Effector memory CD8-positive, alpha-beta T cell (primary cell): ENCODE measurements at regions not wholly inside any gene's neighbourhood (a gene's known extent, or its start where the extent isn't known, plus 50 kb on each side); places are given as distances from the start of the nearest gene placed in this dataset.

Experiments
- ATAC-seq: fragments of 150-1000 bp; cut with Tn5 transposase; replicated peaks from 2 replicates; pipeline ENCODE4 v1.10.0; 2021; ENCODE audit warnings: mild to moderate bottlenecking, moderate library complexity
- DNase-seq, 3 experiments: peaks; one replicate each; pipeline ENCODE4 v3.0.0; 2021
- H3K27ac Mint-ChIP-seq, 2 donors: one replicate each; pipeline ENCODE4 v1.8.0; 2022; ENCODE audit warnings: mild to moderate bottlenecking in 2 of 2, mixed read lengths in 2 of 2, moderate library complexity in 2 of 2
- H3K27me3 Mint-ChIP-seq, 2 donors: one replicate each; pipeline ENCODE4 v1.8.0; 2022; ENCODE audit warnings: mixed read lengths in 2 of 2
- H3K36me3 Mint-ChIP-seq: one replicate; pipeline ENCODE4 v1.8.0; 2022; ENCODE audit warnings: mild to moderate bottlenecking, moderate library complexity, mixed read lengths; ENCODE audit not compliant: insufficient read depth
- H3K4me1 Mint-ChIP-seq, 2 donors: one replicate each; pipeline ENCODE4 v1.8.0; 2022; ENCODE audit warnings: low read depth in 2 of 2, mixed read lengths in 2 of 2
- H3K4me3 Mint-ChIP-seq, 2 donors: one replicate each; pipeline ENCODE4 v1.8.0; 2022; ENCODE audit warnings: mild to moderate bottlenecking in 2 of 2, mixed read lengths in 2 of 2, moderate library complexity in 2 of 2
- H3K9me3 Mint-ChIP-seq, 2 donors: one replicate each; pipeline ENCODE4 v1.8.0; 2022; ENCODE audit warnings: mixed read lengths in 2 of 2

- no peaks in the 10 kb centered on the region for H3K36me3 Mint-ChIP-seq
- DNase-seq: no peak
- H3K4me3 Mint-ChIP-seq: no peak overlapping the region
- H3K27me3 Mint-ChIP-seq: no peaks in the 10 kb centered on the region
- peaks cover 9 to 25% of the 10 kb centered on the region in 2 donors for H3K9me3 Mint-ChIP-seq
- H3K27ac Mint-ChIP-seq: no peak overlapping the region
- no peaks in the 10 kb centered on the region for H3K4me1 Mint-ChIP-seq
- no peak for ATAC-seq
These were observed 645.1 kb downstream of the ADGRL2 start for GRCh38 chr1:82445827-82446226.

GRCh38 chr1:82445132-82445531 is 644.4 kb downstream of the ADGRL2 start:
- Mint-ChIP-seq H3K4me1 (no peaks in the 10 kb centered on the region), H3K36me3 (no peaks in the 10 kb centered on the region), H3K9me3 (peaks cover 8 to 25% of the 10 kb centered on the region in 2 donors), H3K27ac (no peak overlapping the region), H3K4me3 (no peak overlapping the region), H3K27me3 (no peaks in the 10 kb centered on the region)
- DNase-seq (no peak), ATAC-seq (no peak)

- Mint-ChIP-seq H3K9me3 (peaks cover 6 to 10% of the 10 kb centered on the region in 2 donors), H3K27me3 (no peaks in the 10 kb centered on the region), H3K36me3 (no peaks in the 10 kb centered on the region), H3K27ac (no peak overlapping the region), H3K4me3 (no peak overlapping the region), H3K4me1 (no peaks in the 10 kb centered on the region)
- no peak for DNase-seq
- no peak for ATAC-seq
These were observed 640.7 kb downstream of the ADGRL2 start for GRCh38 chr1:82441402-82441801.

DNA sequence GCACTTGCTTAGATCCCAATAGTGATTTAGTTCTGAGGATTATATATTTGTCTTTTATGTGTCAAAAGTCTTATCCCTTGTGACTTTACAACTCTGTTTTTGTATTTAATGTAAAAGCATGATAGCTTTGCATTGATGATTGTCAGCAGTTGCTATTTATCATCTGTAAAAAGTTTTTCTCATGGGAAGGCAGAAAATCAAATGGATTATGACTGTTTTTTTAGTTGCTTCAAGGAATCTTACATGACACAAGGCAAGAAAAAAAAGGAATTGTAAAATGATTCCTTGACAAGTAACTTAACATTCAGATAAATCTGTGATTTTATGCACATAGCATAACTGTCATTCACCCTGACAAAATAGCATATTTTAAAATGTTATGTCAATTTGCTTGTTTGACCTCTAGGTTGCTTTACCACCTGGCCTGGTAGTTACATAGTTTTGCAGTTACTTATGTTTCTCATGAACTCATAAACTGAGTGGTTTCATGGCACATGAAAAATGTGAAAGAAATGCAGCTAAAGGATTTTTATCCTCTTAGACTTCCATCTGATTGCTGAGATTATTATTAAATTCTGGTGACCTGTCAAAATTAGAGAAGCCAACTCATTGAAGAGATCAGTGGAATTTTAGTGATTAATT is 622.6 kb downstream of the ADGRL2 start:
- no peaks in the 10 kb centered on the region for H3K4me1 Mint-ChIP-seq
- no peaks in the 10 kb centered on the region for H3K36me3 Mint-ChIP-seq
- DNase-seq: no peak
- H3K4me3 Mint-ChIP-seq: no peak overlapping the region
- no peaks in the 10 kb centered on the region for H3K27me3 Mint-ChIP-seq
- peaks cover 12% of the 10 kb centered on the region in 2 donors for H3K9me3 Mint-ChIP-seq
- no peak for ATAC-seq
- no peak overlapping the region for H3K27ac Mint-ChIP-seq

DNA sequence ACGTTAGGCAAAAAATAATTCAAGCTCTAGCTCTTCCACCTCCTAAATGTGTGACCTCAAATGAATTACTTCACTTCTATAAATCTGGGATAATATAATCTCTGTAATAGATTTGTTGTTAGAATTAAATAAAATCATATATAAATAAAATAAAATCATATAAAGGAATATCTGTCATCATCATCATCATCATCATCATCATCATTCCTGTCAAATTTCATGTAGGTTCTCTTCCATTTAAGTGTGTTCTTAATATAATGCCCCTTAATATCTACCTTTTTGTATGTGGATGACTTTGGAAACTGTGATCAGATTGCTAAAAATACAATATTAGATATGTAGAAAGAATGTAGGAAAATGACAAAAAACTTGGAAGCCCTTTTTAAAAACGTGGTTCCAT is 621.0 kb downstream of the ADGRL2 start:
- DNase-seq (no peak), ATAC-seq (no peak)
- H3K36me3 Mint-ChIP-seq: no peaks in the 10 kb centered on the region
- H3K27me3 Mint-ChIP-seq: no peaks in the 10 kb centered on the region
- H3K4me1 Mint-ChIP-seq: no peaks in the 10 kb centered on the region
- H3K4me3 Mint-ChIP-seq: no peak overlapping the region
- H3K9me3 Mint-ChIP-seq: peaks cover 0 to 9% of the 10 kb centered on the region in 2 donors
- no peak overlapping the region for H3K27ac Mint-ChIP-seq

GRCh38 chr1:82420584-82420983 is 619.9 kb downstream of the ADGRL2 start:
- DNase-seq (no peak), ATAC-seq (no peak)
- Mint-ChIP-seq H3K4me1 (no peaks in the 10 kb centered on the region), H3K27me3 (no peaks in the 10 kb centered on the region), H3K36me3 (no peaks in the 10 kb centered on the region), H3K9me3 (peaks cover 0 to 6% of the 10 kb centered on the region in 2 donors), H3K27ac (no peak overlapping the region), H3K4me3 (no peak overlapping the region)

GRCh38 chr1:82411605-82412004 is 610.9 kb downstream of the ADGRL2 start:
- no peaks in the 10 kb centered on the region for H3K36me3 Mint-ChIP-seq

GRCh38 chr1:82405333-82405732 is 604.6 kb downstream of the ADGRL2 start:
- H3K27ac Mint-ChIP-seq: no peak overlapping the region
- no peak for ATAC-seq
- H3K4me3 Mint-ChIP-seq: no peak overlapping the region
- no peaks in the 10 kb centered on the region for H3K4me1 Mint-ChIP-seq
- DNase-seq: no peak
- H3K36me3 Mint-ChIP-seq: no peaks in the 10 kb centered on the region
- no peaks in the 10 kb centered on the region for H3K27me3 Mint-ChIP-seq
- H3K9me3 Mint-ChIP-seq: peaks cover 2 to 12% of the 10 kb centered on the region in 2 donors

More at GRCh38 chr1:82411605-82412004, 610.9 kb downstream of the ADGRL2 start:
- Mint-ChIP-seq H3K4me3 (no peak overlapping the region), H3K27me3 (no peaks in the 10 kb centered on the region), H3K27ac (no peak overlapping the region), H3K4me1 (no peaks in the 10 kb centered on the region), H3K9me3 (peaks cover 1 to 2% of the 10 kb centered on the region in 2 donors)
- DNase-seq (no peak), ATAC-seq (no peak)

DNA sequence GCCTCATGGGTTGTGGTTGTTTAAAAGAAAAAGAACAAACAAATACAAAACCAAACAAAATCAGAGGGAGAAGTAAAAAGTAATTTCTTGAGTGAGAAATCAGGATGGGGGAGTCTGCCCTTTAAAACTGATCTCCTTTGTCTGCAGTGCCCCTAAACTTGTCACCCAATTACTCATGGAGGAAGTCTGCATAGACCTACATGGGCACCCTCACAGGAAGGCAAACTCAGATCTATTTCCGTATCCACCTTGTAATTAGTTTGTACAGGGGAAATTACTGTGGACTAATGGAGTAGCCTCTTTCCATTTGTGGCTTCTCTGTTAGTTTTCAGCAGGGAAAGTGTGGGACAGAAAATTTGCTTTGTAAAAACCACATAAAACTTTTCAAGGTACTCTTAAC is 600.4 kb downstream of the ADGRL2 start:
- H3K4me1 Mint-ChIP-seq: no peaks in the 10 kb centered on the region
- ATAC-seq (no peak), DNase-seq (no peak)
- H3K9me3 Mint-ChIP-seq: peaks cover 2 to 7% of the 10 kb centered on the region in 2 donors
- no peaks in the 10 kb centered on the region for H3K27me3 Mint-ChIP-seq
- no peak overlapping the region for H3K4me3 Mint-ChIP-seq
- H3K27ac Mint-ChIP-seq: no peak overlapping the region
- no peaks in the 10 kb centered on the region for H3K36me3 Mint-ChIP-seq

- no peaks in the 10 kb centered on the region for H3K27me3 Mint-ChIP-seq
- no peak for DNase-seq
- H3K9me3 Mint-ChIP-seq: peaks cover 0 to 7% of the 10 kb centered on the region in 2 donors
- no peak for ATAC-seq
- H3K4me1 Mint-ChIP-seq: no peaks in the 10 kb centered on the region
- no peaks in the 10 kb centered on the region for H3K36me3 Mint-ChIP-seq
- no peak overlapping the region for H3K27ac Mint-ChIP-seq
- no peak overlapping the region for H3K4me3 Mint-ChIP-seq
These were observed 599.8 kb downstream of the ADGRL2 start for GRCh38 chr1:82400521-82400920.

GRCh38 chr1:82399093-82399492 is 598.4 kb downstream of the ADGRL2 start:
- Mint-ChIP-seq H3K27ac (no peak overlapping the region), H3K36me3 (no peaks in the 10 kb centered on the region), H3K4me1 (no peaks in the 10 kb centered on the region), H3K9me3 (peaks cover 0 to 8% of the 10 kb centered on the region in 2 donors), H3K27me3 (no peaks in the 10 kb centered on the region), H3K4me3 (no peak overlapping the region)
- DNase-seq: no peak
- no peak for ATAC-seq

GRCh38 chr1:82398357-82398756 is 597.6 kb downstream of the ADGRL2 start:
- no peaks in the 10 kb centered on the region for H3K4me1 Mint-ChIP-seq
- DNase-seq (no peak), ATAC-seq (no peak)
- no peak overlapping the region for H3K4me3 Mint-ChIP-seq
- no peaks in the 10 kb centered on the region for H3K27me3 Mint-ChIP-seq
- H3K36me3 Mint-ChIP-seq: no peaks in the 10 kb centered on the region
- H3K9me3 Mint-ChIP-seq: peaks cover 0 to 8% of the 10 kb centered on the region in 2 donors
- no peak overlapping the region for H3K27ac Mint-ChIP-seq

DNA sequence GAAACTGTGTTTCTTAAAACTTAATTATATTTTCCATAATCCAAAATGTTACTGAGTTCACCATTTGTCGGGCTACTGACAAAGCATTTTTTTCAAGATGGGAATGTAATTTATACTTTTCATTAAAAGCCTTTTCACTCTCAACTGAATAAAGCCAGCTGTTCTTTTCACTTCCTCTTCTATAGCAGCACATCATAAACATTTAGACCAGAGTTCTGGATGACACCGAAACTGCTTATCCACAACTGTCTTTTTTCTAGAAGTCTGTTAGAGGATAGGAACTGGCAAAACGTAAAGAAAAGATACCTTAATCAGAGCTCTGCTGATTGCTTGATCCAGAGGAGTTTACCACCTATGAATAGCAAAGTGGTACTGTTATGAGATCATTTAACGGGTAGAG is 594.7 kb downstream of the ADGRL2 start:
- Mint-ChIP-seq H3K4me1 (no peaks in the 10 kb centered on the region), H3K4me3 (no peak overlapping the region), H3K36me3 (no peaks in the 10 kb centered on the region), H3K27me3 (no peaks in the 10 kb centered on the region), H3K9me3 (peaks cover 0 to 8% of the 10 kb centered on the region in 2 donors), H3K27ac (no peak overlapping the region)
- ATAC-seq (no peak), DNase-seq (no peak)

DNA sequence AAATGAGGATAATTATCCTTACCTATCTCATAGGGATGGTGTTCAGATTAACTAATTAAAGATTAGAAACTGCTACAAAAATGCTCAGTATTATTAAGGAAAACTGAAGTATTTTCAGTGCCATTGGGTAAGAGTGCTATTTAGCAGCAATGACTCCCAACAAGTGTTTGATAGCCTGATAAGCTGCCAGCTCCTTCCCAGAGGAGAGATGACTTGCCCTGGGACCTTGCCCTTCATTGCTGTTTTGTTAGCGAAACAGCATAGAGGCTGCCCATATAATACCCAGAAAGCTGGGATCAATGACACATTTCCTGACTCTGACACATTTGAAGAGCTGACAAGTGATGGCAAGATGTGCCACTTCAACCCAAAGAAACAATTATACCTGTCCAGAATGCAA is 592.2 kb downstream of the ADGRL2 start:
- H3K9me3 Mint-ChIP-seq: peaks cover 4 to 15% of the 10 kb centered on the region in 2 donors
- H3K27ac Mint-ChIP-seq: no peak overlapping the region
- no peaks in the 10 kb centered on the region for H3K4me1 Mint-ChIP-seq
- H3K4me3 Mint-ChIP-seq: no peak overlapping the region
- H3K27me3 Mint-ChIP-seq: no peaks in the 10 kb centered on the region
- H3K36me3 Mint-ChIP-seq: no peaks in the 10 kb centered on the region
- DNase-seq (no peak), ATAC-seq (no peak)
